ENCODE measurements at regions not wholly inside any gene's neighbourhood (a gene's known extent, or its start where the extent isn't known, plus 50 kb on each side); places are given as distances from the start of the nearest gene placed in this dataset.

DNA sequence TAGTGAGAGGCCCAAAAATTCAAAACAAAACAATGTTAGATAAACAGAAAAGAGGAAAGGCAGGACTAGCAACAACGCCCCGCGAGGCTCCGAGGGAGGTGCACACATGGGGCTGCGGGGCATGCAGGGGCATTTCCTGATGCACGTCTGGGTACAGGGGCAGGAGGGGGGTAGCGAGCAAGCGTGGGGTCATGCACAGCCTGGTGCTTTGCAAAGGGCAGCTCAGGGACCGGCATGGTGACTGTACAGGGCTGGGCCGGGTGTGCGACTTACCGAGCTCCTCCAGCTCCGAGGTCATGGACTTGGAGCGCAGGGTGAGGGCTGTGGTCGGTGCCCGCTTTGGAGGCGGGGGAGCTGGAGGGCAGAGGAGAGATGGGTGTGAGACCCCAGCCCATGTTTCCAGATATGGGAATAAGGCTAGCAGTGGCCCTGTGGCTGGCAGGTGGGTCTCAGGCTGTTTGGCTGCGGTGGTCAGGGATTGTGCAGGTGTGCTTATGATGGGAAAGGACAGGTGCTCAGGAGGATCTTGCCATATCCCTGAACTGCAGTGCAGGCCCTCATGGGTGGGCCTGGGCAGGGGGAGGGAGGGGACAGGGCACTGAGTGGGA, 103.7 kb downstream of the CTTN start:
- DNase-seq = no peak

DNA sequence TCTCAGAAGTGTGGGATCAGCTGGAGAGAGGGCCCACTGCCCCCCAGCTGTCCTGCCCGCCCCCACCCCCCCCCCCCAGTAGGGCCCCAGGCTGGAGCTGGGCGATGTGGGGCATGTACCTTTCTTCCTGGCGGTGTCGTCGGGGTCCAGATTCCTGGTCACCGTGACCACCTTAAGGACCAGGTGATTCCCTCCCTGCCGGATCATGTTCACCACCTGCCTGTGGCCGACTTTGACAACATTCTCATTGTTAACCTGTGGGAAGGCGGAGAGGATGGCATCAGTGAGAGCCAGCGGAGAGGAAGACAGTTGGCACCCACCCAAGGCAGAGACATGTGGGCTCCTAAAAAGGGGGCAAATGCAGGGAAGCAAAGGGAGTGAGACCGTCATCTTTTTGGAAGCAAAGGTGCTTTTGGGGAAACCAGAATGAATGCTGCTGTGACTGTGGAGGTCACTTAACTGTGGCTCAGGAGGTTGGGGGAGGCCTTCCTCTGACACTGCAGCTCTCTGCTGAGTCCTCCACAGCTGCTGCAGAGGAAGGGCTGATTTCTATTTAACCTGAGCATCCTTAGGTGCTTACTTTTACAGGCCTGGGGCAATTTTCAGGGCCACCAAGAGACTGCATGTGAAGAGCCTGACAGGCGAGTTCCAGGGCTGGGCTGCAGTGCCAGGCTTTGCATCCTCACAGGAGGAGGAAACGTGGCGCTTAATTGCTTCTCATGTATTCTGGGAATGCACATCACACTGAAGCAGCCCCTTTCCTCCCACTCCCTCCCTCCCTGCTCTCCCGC, 104.5 kb downstream of the CTTN start:
- DNase-seq = no peak

DNA sequence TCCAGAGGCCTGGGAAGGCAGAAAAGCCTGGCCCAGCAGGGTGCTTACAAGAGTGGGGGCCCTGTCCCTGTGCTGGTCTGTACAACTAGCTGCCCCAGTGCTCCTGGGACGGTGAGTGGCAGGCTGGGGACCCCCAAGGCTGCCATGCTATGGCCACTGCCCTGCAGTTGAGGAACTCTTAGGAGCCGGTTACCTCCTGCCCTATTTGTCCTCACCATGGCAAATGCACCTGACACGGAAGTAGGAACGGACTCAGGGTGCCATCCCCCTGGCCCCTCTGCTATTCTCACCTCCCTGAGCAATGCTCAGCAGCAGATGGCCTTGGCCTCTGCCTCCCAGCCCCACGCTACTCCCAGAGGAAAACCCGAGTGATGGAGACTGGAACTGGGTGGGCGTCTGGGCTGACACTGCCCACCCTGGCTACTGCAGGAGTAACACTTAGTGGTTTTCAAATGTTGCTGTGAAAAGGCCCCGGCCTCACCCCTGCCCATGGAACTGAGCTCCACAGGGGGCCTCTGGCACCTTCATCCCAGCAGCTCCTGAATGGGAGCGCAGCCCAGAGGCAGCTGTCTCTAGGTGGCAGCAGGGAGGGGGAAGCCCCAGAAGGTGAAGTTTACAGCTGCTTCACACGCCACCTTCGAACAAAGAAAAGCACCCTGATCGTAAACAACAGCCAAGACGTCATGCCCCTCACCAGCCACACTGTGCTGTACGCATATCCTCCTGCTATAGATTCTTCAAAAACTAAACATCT, 105.3 kb downstream of the CTTN start:
- no peak for DNase-seq

DNA sequence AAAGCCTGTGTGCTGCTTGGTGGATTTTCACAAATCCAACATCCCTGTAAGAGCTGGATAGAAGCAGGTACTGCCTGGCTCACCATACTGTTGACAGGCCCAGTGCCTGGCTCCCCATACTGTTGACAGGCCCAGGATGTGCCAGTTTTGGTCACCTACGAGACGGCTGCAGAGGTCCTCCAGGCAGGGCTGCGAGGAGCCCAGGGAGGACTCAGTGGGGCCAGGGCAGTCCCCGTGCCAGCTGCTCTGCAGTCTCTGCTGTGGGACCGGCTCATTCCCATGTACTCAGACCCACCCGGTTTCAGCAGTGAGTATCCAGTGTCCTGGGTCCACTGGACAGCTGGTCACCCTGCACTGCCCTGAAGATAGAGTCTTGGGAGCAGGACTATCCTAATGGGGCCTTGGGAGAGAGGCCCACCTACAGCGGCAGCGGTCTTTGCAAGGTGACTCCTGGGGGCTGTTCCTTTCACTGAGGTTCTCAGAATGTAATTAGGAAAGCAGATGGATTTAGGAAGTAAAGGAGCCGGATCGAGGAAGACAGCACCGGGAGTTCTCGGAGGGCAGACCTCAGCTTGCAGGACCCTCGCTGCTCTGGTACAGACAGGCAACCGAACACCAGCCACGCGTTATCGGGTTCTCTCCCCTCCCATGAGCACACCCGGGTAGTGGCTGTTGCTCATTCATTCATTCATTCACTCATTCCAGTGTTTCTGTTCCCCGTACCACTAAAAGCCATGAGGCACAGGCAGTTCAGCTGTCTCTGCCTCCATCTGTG, 106.1 kb downstream of the CTTN start:
- no peak for DNase-seq

DNA sequence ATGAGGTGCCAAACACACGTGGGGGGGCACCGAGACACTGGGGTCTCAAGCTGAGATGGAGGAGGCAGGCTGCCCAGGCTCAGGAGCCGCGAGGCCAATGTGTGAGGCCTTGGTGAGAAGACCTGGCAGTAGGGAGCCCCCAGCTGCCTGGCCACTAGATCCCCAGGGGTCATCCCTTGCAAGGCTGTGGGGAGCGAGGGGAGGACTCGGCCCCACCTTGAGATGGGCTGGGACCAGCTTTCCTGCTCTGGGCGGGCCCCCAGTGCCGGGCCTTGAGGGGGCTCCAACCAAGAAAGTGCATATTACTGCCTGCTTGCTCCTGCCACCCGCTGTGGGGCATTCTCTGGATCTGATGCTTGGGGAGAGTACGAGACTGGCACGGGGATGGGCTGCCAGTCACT, 107.0 kb downstream of the CTTN start:
- no peak for DNase-seq

DNA sequence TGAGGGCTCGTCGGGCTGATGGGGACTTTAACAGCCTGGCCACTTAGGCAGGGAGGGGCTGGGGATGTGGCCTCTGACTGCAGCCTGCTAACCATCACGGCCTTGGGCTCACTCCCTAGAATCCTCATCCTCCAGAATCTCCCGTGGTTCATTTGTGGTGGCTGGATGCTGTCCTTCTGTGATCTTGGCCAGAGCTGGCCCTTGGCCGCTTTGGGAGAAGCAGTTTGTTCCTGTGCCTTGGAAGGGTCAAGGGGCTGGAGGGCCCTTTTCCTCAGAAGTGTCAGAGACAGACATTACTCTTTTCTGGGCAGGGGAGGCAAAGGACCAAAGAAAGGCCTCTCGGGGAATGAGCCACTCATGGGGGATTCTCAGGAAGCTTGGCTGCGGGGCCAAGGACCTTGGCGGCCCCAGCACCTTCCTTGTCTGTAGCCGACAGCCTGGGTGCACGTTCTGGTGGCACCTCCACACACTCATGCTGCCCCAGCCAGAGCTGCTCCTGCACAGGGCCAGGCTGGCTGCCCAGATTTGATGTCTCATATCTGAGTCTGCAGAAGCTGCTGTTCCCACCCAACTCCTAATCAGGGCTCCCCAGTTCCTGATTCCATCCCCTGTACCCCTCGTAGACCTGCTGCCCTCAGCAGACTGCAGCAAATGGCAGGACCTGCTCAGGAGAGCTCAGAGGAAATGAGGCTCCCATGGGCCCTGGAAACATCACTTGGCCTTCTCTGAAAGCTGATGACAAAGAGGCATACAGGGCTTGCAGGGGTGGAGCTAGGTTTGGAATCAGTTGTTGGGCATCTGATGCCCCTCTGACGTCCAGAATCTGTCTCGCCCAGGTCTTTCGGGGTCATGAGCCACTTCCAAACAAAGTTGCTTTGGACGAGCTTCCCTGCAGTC, 107.7 kb downstream of the CTTN start:
- DNase-seq = no peak

DNA sequence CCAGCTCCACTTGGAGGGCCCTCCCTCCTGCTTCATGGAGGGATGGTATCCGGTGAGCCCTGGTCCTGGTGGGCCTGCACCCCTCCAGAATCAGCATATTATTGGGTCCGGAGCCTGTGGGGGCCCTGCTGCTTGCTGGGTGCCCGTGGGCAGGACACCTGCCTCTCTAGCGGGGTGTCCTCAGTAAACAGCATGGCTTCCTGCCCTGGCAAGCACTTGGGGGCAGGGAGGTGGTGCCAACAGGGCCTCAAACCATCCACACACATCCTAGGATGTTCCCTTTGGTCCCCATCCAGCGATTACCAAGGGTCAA, 108.3 kb downstream of the CTTN start:
- DNase-seq = no peak

DNA sequence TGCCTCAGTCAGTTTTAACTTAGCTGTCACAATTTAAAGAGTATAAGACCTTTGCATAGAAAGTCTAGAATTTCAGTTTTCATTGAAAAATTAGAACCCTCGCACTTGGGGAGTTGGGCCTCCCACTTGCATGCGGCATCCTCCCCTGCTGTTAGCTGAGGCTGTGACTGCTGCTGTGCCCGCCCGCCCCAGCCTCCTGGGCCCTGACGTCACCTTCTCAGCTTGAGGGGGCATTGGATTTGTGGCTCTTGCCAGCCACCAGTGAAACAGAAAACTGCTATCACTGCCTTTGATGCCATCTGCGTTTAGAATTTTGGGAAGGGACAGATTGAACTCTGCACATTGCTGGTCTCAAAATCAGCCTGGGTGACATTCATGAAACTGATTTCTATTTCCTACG, 108.7 kb downstream of the CTTN start:
- DNase-seq = no peak

DNA sequence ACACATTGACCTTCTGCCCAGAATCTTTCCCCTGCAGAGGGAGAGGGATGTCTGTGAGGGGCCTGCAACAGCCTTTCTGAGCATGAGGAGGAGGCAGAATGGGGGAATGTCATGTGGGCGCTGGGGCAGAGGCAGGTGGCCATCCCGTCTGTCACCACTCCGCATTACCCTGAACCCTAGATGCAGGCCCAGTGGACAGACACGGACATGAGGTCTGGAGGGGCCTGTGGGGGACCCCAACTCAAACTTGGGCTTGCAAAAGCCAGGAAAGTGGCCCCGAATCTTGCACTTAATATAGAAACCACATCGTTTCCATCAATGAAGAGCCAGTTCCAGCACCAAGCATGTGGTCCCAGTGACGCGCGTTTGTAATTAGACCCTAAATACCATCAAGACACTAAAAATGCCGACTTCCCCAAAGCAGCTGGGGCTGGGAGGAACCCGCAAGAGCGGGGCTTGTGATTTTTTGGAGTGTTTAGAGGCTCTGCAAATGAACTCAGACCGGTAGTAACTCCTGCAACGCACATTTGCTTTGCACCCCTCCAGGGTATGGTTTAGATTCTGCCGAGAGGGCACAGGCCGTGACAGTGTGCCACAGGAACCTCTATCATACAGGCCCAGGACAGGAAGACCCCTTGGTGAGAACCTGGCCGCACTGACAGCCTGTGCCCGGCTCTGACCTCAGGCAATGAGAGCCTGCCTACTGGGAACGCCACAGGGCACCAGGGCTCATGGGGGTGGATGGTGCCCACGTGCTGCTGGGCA, 109.3 kb downstream of the CTTN start:
- no peak for DNase-seq

DNA sequence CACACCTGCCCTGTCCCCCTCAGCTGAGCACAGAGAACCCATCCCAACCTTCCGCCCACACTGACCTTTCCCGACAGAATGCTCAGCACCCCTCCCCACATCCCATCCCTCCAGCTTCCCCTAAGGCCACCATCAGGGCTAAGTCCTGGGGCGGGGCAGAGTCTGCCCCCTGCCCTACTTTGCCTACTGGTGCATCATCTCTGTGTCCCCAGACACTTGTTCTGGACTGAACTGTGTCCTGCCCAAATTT, 109.8 kb downstream of the CTTN start:
- no peak for DNase-seq

DNA sequence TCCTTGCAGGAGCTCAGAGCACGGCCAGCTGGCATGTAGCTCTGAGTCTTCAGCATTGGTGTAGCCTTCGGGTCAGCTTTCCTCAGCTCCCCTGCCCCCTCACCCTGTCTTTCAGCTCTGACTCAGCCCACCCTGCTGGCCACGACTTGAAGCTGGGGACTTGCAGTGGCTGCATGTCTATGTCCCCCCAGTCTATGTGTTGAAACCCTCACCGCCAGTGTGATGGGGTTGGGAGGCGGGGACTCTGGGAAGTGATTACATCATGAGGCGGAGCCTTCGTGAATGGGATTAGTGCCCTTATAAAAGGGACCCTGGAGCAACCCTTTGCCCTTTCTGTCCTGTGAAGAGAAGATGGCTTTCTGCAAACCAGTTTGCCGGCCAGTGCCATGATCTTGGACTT, 111.1 kb downstream of the CTTN start:
- DNase-seq = no peak

DNA sequence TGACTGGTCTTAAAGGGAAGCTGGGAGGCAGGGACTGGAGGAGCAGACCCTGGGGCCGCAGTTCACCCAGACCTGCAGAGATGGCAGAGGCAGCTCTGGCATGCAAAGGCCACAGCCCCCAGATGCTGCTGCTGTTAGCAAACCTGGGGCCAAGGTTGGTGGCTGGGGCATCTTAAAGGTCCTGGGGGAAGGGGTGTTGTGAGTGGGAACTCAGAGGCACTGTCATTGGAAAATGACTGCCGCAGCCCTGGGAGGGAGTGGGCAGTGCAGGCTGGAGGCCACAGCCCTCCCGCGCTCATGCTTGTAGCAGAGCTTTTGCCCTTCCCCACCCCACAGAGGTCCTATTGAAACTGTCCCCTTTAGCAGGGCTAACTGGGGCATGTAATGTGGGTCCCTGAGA, 111.8 kb downstream of the CTTN start:
- DNase-seq = no peak

DNA sequence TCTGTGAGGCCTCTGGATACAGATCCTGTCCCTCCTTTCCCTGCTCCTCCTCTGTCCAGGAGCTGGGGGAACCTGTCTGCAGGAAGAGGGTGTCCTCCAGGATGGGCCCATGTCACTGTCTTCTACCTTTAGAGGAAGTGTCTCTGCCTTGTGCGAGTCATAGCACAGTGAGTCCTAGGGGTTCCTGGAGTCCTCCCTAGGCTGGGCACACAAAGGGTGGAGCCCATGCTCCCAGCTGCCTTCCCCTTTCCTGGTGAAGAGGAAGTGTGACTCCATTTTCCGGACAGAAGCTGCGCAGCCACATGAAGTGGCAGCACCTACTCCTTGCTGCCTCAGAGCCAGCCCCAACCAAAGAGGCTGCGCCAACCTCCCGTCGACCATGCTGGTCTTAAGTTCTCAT, 112.2 kb downstream of the CTTN start:
- no peak for DNase-seq

DNA sequence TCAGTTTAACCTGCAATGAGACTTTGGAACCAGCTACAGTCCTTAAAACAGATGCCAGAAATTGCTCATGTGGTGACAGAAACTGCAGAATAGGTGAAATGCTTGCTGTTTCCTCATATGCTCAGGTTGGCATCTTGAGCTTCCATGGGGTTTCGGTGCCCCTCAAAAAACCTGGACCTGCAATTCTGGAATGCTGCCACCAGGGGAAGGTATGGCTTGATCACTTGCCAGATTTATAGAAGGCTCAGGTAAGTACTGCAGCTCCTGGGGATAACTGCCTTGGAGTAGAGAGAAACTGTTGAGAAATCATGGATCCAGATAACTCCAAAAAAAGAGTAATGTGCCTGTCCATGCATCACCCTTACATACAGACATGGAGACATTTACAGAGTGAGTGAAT, 113.0 kb downstream of the CTTN start:
- no peak for DNase-seq

DNA sequence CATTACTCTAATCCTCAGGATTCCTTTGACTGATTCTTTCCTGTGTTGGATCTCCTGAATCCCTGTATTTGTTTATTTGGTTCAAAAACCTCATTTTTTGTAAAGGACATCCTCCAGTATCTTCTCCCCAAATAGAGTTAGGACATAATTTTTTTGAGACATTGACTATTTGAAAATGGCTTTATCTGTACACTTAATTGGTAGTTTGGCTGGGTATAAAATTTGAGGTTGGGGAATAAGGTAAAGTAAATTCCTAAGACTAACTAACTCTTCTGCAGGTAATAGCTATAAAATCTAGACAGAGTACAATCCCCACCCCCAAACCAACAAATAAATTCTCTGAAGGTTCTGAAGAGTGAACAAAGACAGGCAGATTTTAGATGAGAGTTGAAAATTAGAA, 114.4 kb downstream of the CTTN start:
- no peak for DNase-seq

DNA sequence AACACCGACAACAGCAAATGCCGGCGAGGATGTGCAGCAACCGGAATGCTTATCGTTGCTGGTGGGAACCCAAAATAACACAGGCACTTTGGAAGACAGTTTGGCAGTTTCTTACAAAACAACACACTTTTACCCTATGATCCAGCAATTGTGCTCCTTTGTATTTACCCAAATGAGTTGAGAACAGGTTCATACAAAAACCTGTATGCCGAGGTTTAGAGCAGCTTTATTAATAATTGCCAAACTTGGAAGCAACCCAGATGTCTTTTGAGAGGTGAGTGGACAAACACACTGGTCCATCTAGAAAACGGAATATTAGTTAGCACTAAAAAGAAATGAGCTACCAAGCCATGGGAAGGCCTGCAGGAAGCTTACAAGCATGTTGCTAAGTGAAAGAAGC, 118.9 kb downstream of the CTTN start:
- DNase-seq = no peak

DNA sequence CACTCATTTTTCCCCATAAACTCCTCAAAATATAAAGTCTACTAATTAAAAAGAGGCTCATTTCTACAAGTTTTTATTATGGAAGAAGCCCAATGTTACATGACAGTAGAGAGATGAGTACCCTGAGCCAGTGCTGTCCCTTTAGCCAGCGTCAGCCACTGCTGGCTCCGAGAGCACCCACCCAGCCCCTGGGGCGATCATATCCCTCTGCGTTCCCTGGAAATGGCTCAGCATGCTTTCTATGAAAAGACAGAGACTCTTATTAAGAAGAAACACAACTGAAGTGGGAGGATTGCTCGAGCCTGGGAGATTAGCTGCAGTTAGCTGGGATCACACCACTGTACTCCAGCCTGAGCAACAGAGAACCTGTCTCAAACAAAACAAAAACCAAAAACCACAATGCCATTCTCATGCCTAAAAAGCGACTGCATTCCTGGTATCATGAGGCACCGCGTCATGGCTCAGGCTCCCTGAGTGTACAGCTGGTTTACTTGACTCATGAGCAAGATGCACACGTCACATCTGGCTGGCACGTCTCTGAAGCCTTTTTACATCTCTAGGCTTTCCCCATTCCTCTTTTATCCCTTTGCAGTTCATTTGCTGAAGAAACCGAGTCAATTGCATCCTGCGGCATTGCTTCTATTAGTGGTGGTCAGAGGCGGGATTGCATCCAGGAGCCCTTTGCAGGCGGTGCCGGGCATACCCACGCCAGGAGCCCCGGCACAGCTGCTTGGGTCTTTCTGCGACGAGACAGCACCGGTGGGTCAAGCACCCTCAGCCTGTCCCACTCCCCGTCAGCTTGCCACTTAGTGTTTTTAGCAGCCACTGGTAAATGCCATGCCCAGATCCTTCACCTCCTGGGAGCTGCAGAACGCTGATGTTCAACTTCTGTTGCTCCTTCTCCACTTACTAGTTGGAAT, 119.9 kb downstream of the CTTN start:
- DNase-seq = no peak

DNA sequence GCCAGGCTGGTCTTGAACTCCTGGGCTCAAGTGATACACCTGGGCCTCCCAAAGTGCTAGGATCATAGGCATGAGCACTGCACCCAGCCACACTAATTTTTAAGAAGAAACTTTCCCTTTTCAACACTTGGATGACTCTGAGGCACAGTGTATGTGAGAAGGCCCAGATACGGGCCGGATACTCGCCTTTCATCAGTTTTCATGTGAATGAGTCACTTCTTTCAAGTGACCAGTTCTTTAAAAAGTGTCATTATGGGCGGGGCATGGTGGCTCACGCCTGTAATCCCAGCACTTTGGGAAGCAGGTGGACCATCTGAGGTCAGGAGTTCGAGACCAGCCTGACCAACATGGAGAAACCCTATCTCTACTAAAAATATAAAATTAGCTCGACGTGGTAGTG, 120.8 kb downstream of the CTTN start:
- no peak for DNase-seq

DNA sequence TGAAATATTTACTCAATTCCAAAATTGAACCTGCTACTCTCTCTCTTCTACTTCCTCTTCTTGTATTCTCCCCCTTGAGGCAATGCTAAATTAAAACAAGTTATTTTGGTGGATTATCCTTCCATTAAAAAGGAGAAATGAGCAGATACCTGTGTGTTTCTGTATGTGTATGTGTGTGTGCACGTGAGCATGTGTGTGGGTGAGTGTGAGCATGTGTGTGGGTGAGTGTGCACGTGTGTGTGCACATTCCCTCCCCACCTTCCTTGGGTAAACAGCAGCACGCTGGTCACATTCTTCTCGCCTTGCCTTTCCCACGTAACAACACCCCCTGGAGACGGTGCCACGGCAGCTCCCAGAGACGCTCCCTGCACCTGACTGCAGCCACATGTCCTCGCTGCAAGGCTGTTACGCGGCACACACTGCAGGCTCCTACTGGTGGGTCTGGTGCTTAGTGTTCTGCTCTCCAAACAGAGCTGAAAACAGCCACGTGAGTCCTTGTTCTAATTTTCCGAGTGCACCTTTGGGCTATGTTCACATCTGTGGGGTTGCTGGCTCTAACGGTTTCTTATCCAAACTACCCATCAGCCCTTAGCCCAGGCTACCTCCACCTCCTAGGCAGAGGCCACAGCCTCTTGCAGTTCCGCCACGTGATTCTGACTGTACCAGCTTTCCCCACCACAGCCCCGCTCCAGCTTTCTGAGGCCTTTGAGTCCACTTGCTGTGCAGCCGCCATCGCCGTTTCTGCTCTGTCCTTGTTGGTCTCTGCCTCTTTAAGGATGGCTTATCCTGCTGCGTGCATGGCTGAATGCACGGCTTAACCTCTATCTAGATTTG, 123.4 kb downstream of the CTTN start:
- no peak for DNase-seq

DNA sequence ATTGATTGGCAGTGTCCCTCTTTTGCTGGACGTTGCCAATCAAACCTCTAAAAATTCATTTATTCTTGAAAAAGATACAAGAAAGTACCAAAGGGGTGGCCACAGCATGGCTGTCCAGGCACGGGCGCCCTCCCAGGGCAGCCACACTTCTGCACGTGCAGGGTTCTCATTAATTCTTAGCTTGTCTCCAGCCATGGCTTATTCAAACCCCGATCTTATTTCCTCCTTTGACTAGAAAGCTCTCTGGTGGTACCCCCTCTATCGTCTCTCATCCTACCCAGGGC, 123.9 kb downstream of the CTTN start:
- DNase-seq = no peak

Measured in activated CD4-positive, alpha-beta T cell treated with anti-CD3 and anti-CD28 coated beads, Interleukin-2, amount 50 U/mL, for 16 hours (primary cell).